IPS-20b (cell line): ENCODE measurements at regions not wholly inside any gene's neighbourhood (a gene's known extent, or its start where the extent isn't known, plus 50 kb on each side); places are given as distances from the start of the nearest gene placed in this dataset.
"Not testable (repeated sequence)": the region's sequence is repeated elsewhere in the genome, so short reads cannot be mapped to it uniquely, and the experiment has no call there.

Experiments
- H3K27ac ChIP-seq: one replicate; pipeline ENCODE4 v1.5.1; 2013; ENCODE audit warnings: low read length
- H3K27me3 ChIP-seq: 2 replicates; pipeline ENCODE4 v1.6.1; 2013; ENCODE audit warnings: mild to moderate bottlenecking, low read length, inconsistent platforms; ENCODE audit not compliant: insufficient read depth
- H3K36me3 ChIP-seq: 2 replicates; pipeline ENCODE4 v1.6.1; 2013; ENCODE audit warnings: low read depth, mild to moderate bottlenecking, inconsistent platforms, low read length, moderate library complexity; ENCODE audit not compliant: insufficient read depth
- H3K4me1 ChIP-seq: 2 replicates; pipeline ENCODE4 v1.6.1; 2013; ENCODE audit warnings: mild to moderate bottlenecking, control low read depth, inconsistent platforms, low read length, moderate library complexity; ENCODE audit not compliant: insufficient read depth
- H3K4me3 ChIP-seq: 2 replicates; pipeline ENCODE4 v1.5.1; 2013; ENCODE audit warnings: mild to moderate bottlenecking, low read length, inconsistent platforms
- H3K9ac ChIP-seq: 2 replicates; pipeline ENCODE4 v1.6.1; 2013; ENCODE audit warnings: low read depth, mild to moderate bottlenecking, inconsistent platforms, low read length, moderate library complexity
- H3K9me3 ChIP-seq: 2 replicates; pipeline ENCODE4 v1.6.1; 2013; ENCODE audit warnings: mild to moderate bottlenecking, low read depth, low read length, inconsistent platforms; ENCODE audit not compliant: insufficient read depth

GRCh38 chr6:40849546-40849945, 189.5 kb downstream of the UNC5CL start:
- Histone ChIP-seq H3K27ac (no peak overlapping the region), H3K27me3 (no peaks in the 10 kb centered on the region), H3K9me3 (no peaks in the 10 kb centered on the region), H3K36me3 (no peaks in the 10 kb centered on the region), H3K9ac (no peak overlapping the region), H3K4me1 (no peaks in the 10 kb centered on the region), H3K4me3 (no peak overlapping the region)

GRCh38 chr6:40848868-40849514, 190.0 kb downstream of the UNC5CL start:
- H3K9me3 ChIP-seq: no peaks in the 10 kb centered on the region
- H3K36me3 ChIP-seq: no peaks in the 10 kb centered on the region
- no peak overlapping the region for H3K27ac ChIP-seq

GRCh38 chr6:40848038-40848437, 191.0 kb downstream of the UNC5CL start:
- H3K27me3 ChIP-seq: no peaks in the 10 kb centered on the region
- H3K27ac ChIP-seq: no peak overlapping the region
- no peaks in the 10 kb centered on the region for H3K4me1 ChIP-seq
- H3K36me3 ChIP-seq: no peaks in the 10 kb centered on the region
- no peak overlapping the region for H3K4me3 ChIP-seq
- no peak overlapping the region for H3K9ac ChIP-seq
- no peaks in the 10 kb centered on the region for H3K9me3 ChIP-seq

More at GRCh38 chr6:40848868-40849514, 190.0 kb downstream of the UNC5CL start:
- H3K4me3 ChIP-seq: no peak overlapping the region
- H3K27me3 ChIP-seq: no peaks in the 10 kb centered on the region
- no peak overlapping the region for H3K9ac ChIP-seq
- no peaks in the 10 kb centered on the region for H3K4me1 ChIP-seq

GRCh38 chr6:40845553-40845952, 193.5 kb downstream of the UNC5CL start:
- Histone ChIP-seq H3K4me1 (peaks cover 3% of the 10 kb centered on the region; the same call in 1 of the 2 replicates), H3K36me3 (no peaks in the 10 kb centered on the region), H3K27ac (no peak overlapping the region), H3K9ac (no peak overlapping the region), H3K4me3 (no peak overlapping the region), H3K27me3 (no peaks in the 10 kb centered on the region), H3K9me3 (no peaks in the 10 kb centered on the region)

- Histone ChIP-seq H3K9ac (no peak overlapping the region), H3K4me1 (peaks cover 3% of the 10 kb centered on the region; the same call in 1 of the 2 replicates), H3K27me3 (no peaks in the 10 kb centered on the region), H3K36me3 (no peaks in the 10 kb centered on the region), H3K9me3 (no peaks in the 10 kb centered on the region), H3K27ac (no peak overlapping the region), H3K4me3 (no peak overlapping the region)
These were observed 194.8 kb downstream of the UNC5CL start for GRCh38 chr6:40844246-40844645.

- no peak overlapping the region for H3K27ac ChIP-seq
- no peaks in the 10 kb centered on the region for H3K9me3 ChIP-seq
- no peak overlapping the region for H3K4me3 ChIP-seq
- H3K9ac ChIP-seq: no peak overlapping the region
- H3K4me1 ChIP-seq: peaks cover 3% of the 10 kb centered on the region; the same call in 1 of the 2 replicates
- no peaks in the 10 kb centered on the region for H3K27me3 ChIP-seq
- no peaks in the 10 kb centered on the region for H3K36me3 ChIP-seq
These were observed 197.3 kb downstream of the UNC5CL start for GRCh38 chr6:40841721-40842120.

GRCh38 chr6:40832691-40833090, 206.3 kb downstream of the UNC5CL start:
- H3K9me3 ChIP-seq: no peaks in the 10 kb centered on the region
- H3K27me3 ChIP-seq: peaks cover 6% of the 10 kb centered on the region; the same call in 1 of the 2 replicates
- no peak overlapping the region for H3K27ac ChIP-seq
- no peaks in the 10 kb centered on the region for H3K36me3 ChIP-seq
- H3K9ac ChIP-seq: no peak overlapping the region
- H3K4me3 ChIP-seq: no peak overlapping the region
- H3K4me1 ChIP-seq: no peaks in the 10 kb centered on the region

- Histone ChIP-seq H3K9ac (no peak overlapping the region), H3K27ac (no peak overlapping the region), H3K4me3 (no peak overlapping the region), H3K4me1 (no peaks in the 10 kb centered on the region), H3K36me3 (no peaks in the 10 kb centered on the region), H3K9me3 (no peaks in the 10 kb centered on the region), H3K27me3 (peaks cover 6% of the 10 kb centered on the region; the same call in 1 of the 2 replicates)
These were observed 207.6 kb downstream of the UNC5CL start for GRCh38 chr6:40831381-40831780.

GRCh38 chr6:40825102-40825501, 213.9 kb downstream of the UNC5CL start:
- no peak overlapping the region for H3K27ac ChIP-seq
- no peaks in the 10 kb centered on the region for H3K9me3 ChIP-seq
- no peaks in the 10 kb centered on the region for H3K27me3 ChIP-seq
- H3K9ac ChIP-seq: no peak overlapping the region
- no peaks in the 10 kb centered on the region for H3K36me3 ChIP-seq
- no peaks in the 10 kb centered on the region for H3K4me1 ChIP-seq
- H3K4me3 ChIP-seq: no peak overlapping the region

GRCh38 chr6:40823917-40824891, 214.8 kb downstream of the UNC5CL start:
- H3K27me3 ChIP-seq, H3K9ac ChIP-seq, H3K27ac ChIP-seq, H3K4me3 ChIP-seq, H3K36me3 ChIP-seq, H3K9me3 ChIP-seq, H3K4me1 ChIP-seq: not testable (repeated sequence)

GRCh38 chr6:40822619-40823018, 216.4 kb downstream of the UNC5CL start:
- Histone ChIP-seq H3K4me3 (no peak overlapping the region), H3K27ac (no peak overlapping the region), H3K4me1 (no peaks in the 10 kb centered on the region), H3K9me3 (no peaks in the 10 kb centered on the region), H3K9ac (no peak overlapping the region), H3K36me3 (no peaks in the 10 kb centered on the region), H3K27me3 (no peaks in the 10 kb centered on the region)
